DOHH2 (cell line): ENCODE measurements at regions not wholly inside any gene's neighbourhood (a gene's known extent, or its start where the extent isn't known, plus 50 kb on each side); places are given as distances from the start of the nearest gene placed in this dataset.

ENCODE experiments used
- H3F3A ChIP-seq: fragments of 200-600 bp; sonication (generic), shearing (Covaris generic); 2 replicates; pipeline ENCODE4 v1.6.0; 2016; ENCODE audit warnings: antibody characterized with exemption, mild to moderate bottlenecking; ENCODE audit not compliant: control insufficient read depth, insufficient read depth
- H3K27ac ChIP-seq: fragments of 200-600 bp; sonication (generic); 2 replicates; pipeline ENCODE4 v1.5.1; 2014; ENCODE audit warnings: low read depth, mild to moderate bottlenecking, low read length, moderate library complexity
- H3K27me3 ChIP-seq: fragments of 200-600 bp; sonication (generic); 2 replicates; pipeline ENCODE4 v1.6.1; 2014; ENCODE audit warnings: mild to moderate bottlenecking, low read length, mixed read lengths; ENCODE audit not compliant: control insufficient read depth
- H3K36me3 ChIP-seq: fragments of 200-600 bp; sonication (generic); 2 replicates; pipeline ENCODE4 v1.6.1; 2014; ENCODE audit warnings: mild to moderate bottlenecking, low read length, moderate library complexity, mixed read lengths; ENCODE audit not compliant: control insufficient read depth
- H3K4me1 ChIP-seq: fragments of 200-600 bp; sonication (generic); 2 replicates; pipeline ENCODE4 v1.6.1; 2014; ENCODE audit warnings: mild to moderate bottlenecking, low read length, mixed read lengths; ENCODE audit not compliant: control insufficient read depth
- H3K4me2 ChIP-seq: fragments of 200-600 bp; sonication (generic); 2 replicates; pipeline ENCODE4 v1.6.0; 2014; ENCODE audit warnings: mild to moderate bottlenecking, low read length, moderate library complexity
- H3K4me3 ChIP-seq: fragments of 200-600 bp; sonication (generic); 2 replicates; pipeline ENCODE4 v1.5.1; 2014; ENCODE audit warnings: mild to moderate bottlenecking, low read length, mixed read lengths
- H3K79me2 ChIP-seq: fragments of 200-600 bp; sonication (generic); 2 replicates; pipeline ENCODE4 v1.6.1; 2014; ENCODE audit warnings: mild to moderate bottlenecking, low read length, mixed read lengths; ENCODE audit not compliant: control insufficient read depth
- H3K9me2 ChIP-seq: fragments of 200-600 bp; sonication (generic); replicated peaks from 2 replicates; pipeline ENCODE4 v1.6.1; 2014; ENCODE audit warnings: mild to moderate bottlenecking, low read length, mixed read lengths; ENCODE audit not compliant: control insufficient read depth
- H3K9me3 ChIP-seq: fragments of 200-600 bp; sonication (generic); 2 replicates; pipeline ENCODE4 v1.6.1; 2014; ENCODE audit warnings: antibody characterized with exemption, low read length, mixed read lengths; ENCODE audit not compliant: control insufficient read depth, insufficient read depth
- H4K20me1 ChIP-seq: fragments of 200-600 bp; sonication (generic); 2 replicates; pipeline ENCODE4 v1.6.0; 2014; ENCODE audit warnings: low read depth, mild to moderate bottlenecking, antibody characterized with exemption, low read length, moderate library complexity; ENCODE audit not compliant: control insufficient read depth, insufficient read depth
- CTCF ChIP-seq: fragments of 200-600 bp; sonication (generic); IDR thresholded peaks from one replicate; pipeline ENCODE4 v1.5.1; 2014; ENCODE audit warnings: antibody characterized with exemption, mild to moderate bottlenecking, low read depth, low read length; ENCODE audit not compliant: poor library complexity, severe bottlenecking
- EZH2phosphoT487 ChIP-seq: fragments of 200-600 bp; sonication (generic); IDR thresholded peaks from 2 replicates; pipeline ENCODE4 v1.6.1; 2017; ENCODE audit warnings: borderline replicate concordance, mild to moderate bottlenecking, antibody characterized with exemption, low read length, moderate library complexity, mixed read lengths

GRCh38 chr2:38154395-38154794 is 78.4 kb upstream of the CYP1B1 start:
- Histone ChIP-seq H3K4me2 (no peak overlapping the region), H3K9me3 (no peaks in the 10 kb centered on the region), H3K4me3 (no peak overlapping the region), H3K27me3 (peaks cover 7% of the 10 kb centered on the region), H3K9me2 (no peaks in the 10 kb centered on the region), H3F3A (no peaks in the 10 kb centered on the region), H4K20me1 (no peaks in the 10 kb centered on the region), H3K79me2 (no peaks in the 10 kb centered on the region), H3K36me3 (no peaks in the 10 kb centered on the region), H3K4me1 (no peaks in the 10 kb centered on the region), H3K27ac (no peak overlapping the region)
- TF ChIP-seq CTCF (no peak), EZH2phosphoT487 (no peak)

- H3K36me3 ChIP-seq = no peaks in the 10 kb centered on the region
- H3K27me3 ChIP-seq = peaks cover 7% of the 10 kb centered on the region
- no peaks in the 10 kb centered on the region for H3K9me2 ChIP-seq
- no peak for TF ChIP-seq CTCF
- TF ChIP-seq EZH2phosphoT487 = no peak
- H3F3A ChIP-seq = no peaks in the 10 kb centered on the region
- H4K20me1 ChIP-seq = no peaks in the 10 kb centered on the region
- no peak overlapping the region for H3K4me3 ChIP-seq
- H3K27ac ChIP-seq = no peak overlapping the region
- H3K79me2 ChIP-seq = no peaks in the 10 kb centered on the region
- H3K4me2 ChIP-seq = no peak overlapping the region
- no peaks in the 10 kb centered on the region for H3K9me3 ChIP-seq
- no peaks in the 10 kb centered on the region for H3K4me1 ChIP-seq
Measured at GRCh38 chr2:38153476-38154135, 77.7 kb upstream of the CYP1B1 start.

GRCh38 chr2:38152913-38153312 is 77.0 kb upstream of the CYP1B1 start:
- no peaks in the 10 kb centered on the region for H3K9me3 ChIP-seq
- H3K4me3 ChIP-seq = no peak overlapping the region
- no peaks in the 10 kb centered on the region for H3K9me2 ChIP-seq
- no peaks in the 10 kb centered on the region for H4K20me1 ChIP-seq
- TF ChIP-seq EZH2phosphoT487 (no peak), CTCF (no peak)
- H3K4me1 ChIP-seq = no peaks in the 10 kb centered on the region
- H3K27me3 ChIP-seq = peaks cover 7% of the 10 kb centered on the region
- H3K79me2 ChIP-seq = no peaks in the 10 kb centered on the region
- no peaks in the 10 kb centered on the region for H3F3A ChIP-seq
- no peak overlapping the region for H3K27ac ChIP-seq
- no peaks in the 10 kb centered on the region for H3K36me3 ChIP-seq
- no peak overlapping the region for H3K4me2 ChIP-seq
